Daoy (cell line): ENCODE measurements at regions not wholly inside any gene's neighbourhood (a gene's known extent, or its start where the extent isn't known, plus 50 kb on each side); places are given as distances from the start of the nearest gene placed in this dataset.
A peak's percentile ranks its signal among the peaks of the same experiment; 100 is the strongest.

Source experiments
- DNase-seq: peaks from one replicate; pipeline ENCODE4 v3.0.0-alpha.2; 2015; ENCODE audit warnings: low read depth

GRCh38 chr1:22376546-22376945 is 75.1 kb upstream of the ZBTB40 start:
- no peak for DNase-seq

- peak; percentile 40 for DNase-seq
These were observed 74.7 kb upstream of the ZBTB40 start for GRCh38 chr1:22376976-22377375.

GRCh38 chr1:22379566-22379965 is 72.1 kb upstream of the ZBTB40 start:
- no peak for DNase-seq

GRCh38 chr1:22380024-22380785 is 71.4 kb upstream of the ZBTB40 start:
- peak; percentile 79 for DNase-seq

GRCh38 chr1:22383526-22384294 is 67.9 kb upstream of the ZBTB40 start:
- no peak for DNase-seq

GRCh38 chr1:22385537-22385936 is 66.1 kb upstream of the ZBTB40 start:
- no peak for DNase-seq

GRCh38 chr1:22386774-22387173 is 64.9 kb upstream of the ZBTB40 start:
- no peak for DNase-seq

- no peak for DNase-seq
These were observed 63.6 kb upstream of the ZBTB40 start for GRCh38 chr1:22387919-22388580.

- peak; percentile 53 for DNase-seq
These were observed 62.8 kb upstream of the ZBTB40 start for GRCh38 chr1:22388671-22389450.

GRCh38 chr1:22393587-22393986 is 58.1 kb upstream of the ZBTB40 start:
- DNase-seq: no peak

- peak; percentile 37 for DNase-seq
These were observed 52.8 kb upstream of the ZBTB40 start for GRCh38 chr1:22398656-22399420.

- no peak for DNase-seq
These were observed 52.1 kb upstream of the ZBTB40 start for GRCh38 chr1:22399421-22400091.
